ENCODE measurements at regions not wholly inside any gene's neighbourhood (a gene's known extent, or its start where the extent isn't known, plus 50 kb on each side); places are given as distances from the start of the nearest gene placed in this dataset.
"Not testable (repeated sequence)": the region's sequence is repeated elsewhere in the genome, so short reads cannot be mapped to it uniquely, and the experiment has no call there.

DNA sequence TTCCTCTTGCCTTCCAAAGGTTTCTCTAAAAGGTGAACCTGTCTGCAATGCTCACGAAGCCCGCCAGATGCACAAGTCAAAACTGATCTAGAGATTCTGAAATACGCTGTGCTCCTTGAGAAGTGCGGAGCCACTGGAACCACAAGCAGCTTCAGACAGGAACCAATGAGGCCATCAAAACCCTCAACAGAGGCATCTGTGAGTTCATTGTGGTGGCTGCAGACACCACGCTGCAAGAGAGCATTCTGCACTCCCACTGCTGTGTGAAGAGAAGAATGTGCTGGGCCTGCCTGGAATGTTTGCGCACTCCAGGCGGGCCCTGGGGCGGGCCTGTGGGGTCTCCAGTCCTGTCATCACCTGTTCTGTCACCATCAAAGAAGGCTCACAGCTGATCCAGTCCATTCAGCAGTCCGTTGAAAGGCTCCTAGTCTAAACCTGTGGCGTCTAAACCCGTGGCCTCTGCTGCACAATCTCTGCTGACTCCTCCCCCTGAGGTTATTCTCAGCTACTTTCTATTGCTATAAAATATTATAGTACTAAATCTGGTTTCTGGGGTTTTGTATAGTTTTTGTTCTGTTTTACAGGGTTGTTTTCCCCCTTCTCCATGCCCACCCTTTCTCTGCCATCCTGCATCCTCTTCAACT lies 187.4 kb downstream of the FAM72C start:
- H3K9me3 ChIP-seq; H3K27me3 ChIP-seq; DNase-seq (ENCODE audit: low spot score); H3K4me3 ChIP-seq; H3K36me3 ChIP-seq; H3K4me1 ChIP-seq; H3K27ac ChIP-seq: not testable (repeated sequence)

DNA sequence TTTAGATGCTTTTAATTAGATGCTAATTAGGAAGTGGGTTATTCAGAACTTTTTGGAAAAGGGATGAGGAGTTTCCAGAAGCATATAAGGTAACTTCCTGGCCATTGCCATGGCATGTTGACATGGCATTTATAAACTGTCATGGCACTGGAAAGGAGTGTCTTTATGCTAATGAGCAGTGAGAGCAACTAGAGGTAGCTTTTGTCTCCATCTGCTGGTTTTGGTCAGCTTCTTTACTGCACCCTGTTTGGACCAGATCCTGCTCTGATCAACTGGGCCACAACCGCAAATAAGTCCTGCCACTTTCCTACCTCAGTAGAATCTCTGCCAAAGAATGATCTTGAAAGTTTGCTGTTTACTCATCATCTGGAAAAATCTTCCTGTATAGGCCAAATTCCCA lies 193.6 kb downstream of the FAM72C start:
- not testable (repeated sequence) for H3K36me3 ChIP-seq; H3K27me3 ChIP-seq; H3K27ac ChIP-seq; H3K4me1 ChIP-seq; DNase-seq (ENCODE audit: low spot score); H3K9me3 ChIP-seq; H3K4me3 ChIP-seq

DNA sequence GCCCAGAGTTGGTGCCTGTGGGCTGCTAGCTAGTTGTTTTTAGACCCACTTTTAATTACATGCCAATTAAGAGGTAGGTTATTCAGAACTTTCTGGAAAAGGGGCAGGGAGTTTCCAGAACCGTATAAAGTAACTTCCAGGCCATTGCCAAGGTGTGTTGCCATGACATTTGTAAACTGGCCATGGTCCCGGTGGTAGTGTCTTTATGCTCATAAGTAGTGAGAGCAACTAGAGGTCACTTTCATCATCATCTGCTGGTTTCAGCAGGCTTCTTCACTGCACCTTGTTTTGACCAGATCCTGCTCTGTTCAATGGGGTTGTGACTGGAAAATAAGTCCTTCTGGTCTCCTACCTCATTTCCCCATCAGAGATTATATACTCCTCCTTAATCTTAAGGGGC lies 207.0 kb downstream of the FAM72C start:
- H3K36me3 ChIP-seq; H3K4me3 ChIP-seq; DNase-seq (ENCODE audit: low spot score); H3K9me3 ChIP-seq; H3K4me1 ChIP-seq; H3K27me3 ChIP-seq; H3K27ac ChIP-seq: not testable (repeated sequence)

DNA sequence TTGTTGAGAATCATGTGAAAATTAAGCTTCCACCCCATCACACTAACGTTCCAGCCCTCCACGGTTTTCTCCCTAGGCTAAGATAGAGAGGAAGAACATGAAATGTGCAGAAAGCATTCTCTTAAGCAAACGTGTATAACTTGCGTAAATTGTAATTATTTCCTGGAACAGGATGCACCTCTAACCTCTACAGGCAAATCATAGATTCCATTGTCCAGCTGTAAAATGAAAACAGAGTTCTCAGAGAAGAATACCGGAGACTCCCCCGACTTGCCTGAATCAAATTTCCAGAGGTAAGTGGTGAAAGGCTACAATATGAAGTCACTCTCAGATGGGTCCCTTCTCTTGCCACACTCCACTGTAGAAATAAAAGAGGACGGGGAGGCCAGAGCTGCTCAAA lies 211.4 kb downstream of the FAM72C start:
- H3K27ac ChIP-seq; H3K4me3 ChIP-seq; H3K27me3 ChIP-seq; H3K9me3 ChIP-seq; H3K36me3 ChIP-seq; DNase-seq (ENCODE audit: low spot score); H3K4me1 ChIP-seq: not testable (repeated sequence)

DNA sequence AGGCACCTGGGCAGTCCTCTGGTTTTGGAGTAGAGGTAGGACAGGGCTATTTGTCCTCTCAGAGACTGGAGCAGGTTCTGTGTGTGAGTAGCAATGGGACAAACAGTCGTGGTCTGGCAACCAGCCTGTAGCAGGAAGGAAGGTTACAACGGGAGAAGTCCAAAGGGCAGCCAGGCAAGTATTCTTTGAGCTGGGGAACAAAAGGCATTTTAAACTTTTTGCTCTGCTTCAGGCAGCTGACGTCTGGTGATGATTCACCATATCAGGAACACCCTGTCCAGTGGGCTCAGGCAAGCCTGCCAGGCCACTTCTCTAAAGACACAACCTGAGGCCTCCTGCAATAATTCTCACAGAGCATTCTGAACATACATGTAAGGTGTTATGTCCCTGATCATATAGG lies 215.8 kb downstream of the FAM72C start:
- not testable (repeated sequence) for H3K36me3 ChIP-seq; H3K27me3 ChIP-seq; H3K27ac ChIP-seq; DNase-seq (ENCODE audit: low spot score); H3K4me3 ChIP-seq; H3K9me3 ChIP-seq; H3K4me1 ChIP-seq

DNA sequence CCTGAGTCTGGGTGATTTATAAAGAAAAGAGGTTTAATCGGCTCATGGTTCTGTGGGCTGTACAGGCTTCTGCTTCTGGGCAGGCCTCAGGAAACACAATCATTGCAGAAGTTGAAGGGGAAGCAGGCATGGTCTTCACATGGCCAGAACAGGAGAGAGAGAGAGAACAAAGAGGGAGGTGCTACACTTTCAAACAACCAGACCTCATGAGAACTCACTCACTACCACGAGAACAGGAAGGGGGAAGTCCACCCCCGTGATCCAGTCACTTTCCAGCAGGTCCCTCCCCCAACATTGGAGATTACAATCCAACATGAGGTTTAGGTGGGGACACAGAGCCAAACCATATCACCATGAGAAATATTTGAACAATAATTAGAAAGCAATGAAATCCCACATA lies 222.9 kb downstream of the FAM72C start:
- H3K4me1 ChIP-seq = no peaks in the 10 kb centered on the region

DNA sequence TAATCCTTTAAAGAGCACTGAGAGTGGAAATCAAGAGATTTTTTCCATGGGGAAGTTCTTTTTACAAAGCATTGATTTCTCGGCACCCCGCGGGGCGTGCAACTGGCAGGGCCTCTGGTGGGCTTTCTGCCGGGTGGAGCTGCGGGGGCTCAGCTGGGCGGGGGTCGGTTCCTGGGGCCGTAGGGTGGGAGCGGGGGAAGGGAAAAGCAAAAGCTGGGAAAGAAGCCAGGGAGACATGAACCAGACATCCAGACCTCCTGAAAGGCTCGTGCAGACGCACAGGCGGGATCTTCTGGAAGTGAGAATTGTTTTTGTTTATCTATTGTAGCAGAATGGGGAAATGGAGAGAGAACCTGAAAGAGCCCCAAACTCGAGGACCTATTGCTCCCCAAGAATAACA lies 235.2 kb downstream of the FAM72C start:
- H3K27me3 ChIP-seq = no peaks in the 10 kb centered on the region
- TF ChIP-seq, protein P1, sequence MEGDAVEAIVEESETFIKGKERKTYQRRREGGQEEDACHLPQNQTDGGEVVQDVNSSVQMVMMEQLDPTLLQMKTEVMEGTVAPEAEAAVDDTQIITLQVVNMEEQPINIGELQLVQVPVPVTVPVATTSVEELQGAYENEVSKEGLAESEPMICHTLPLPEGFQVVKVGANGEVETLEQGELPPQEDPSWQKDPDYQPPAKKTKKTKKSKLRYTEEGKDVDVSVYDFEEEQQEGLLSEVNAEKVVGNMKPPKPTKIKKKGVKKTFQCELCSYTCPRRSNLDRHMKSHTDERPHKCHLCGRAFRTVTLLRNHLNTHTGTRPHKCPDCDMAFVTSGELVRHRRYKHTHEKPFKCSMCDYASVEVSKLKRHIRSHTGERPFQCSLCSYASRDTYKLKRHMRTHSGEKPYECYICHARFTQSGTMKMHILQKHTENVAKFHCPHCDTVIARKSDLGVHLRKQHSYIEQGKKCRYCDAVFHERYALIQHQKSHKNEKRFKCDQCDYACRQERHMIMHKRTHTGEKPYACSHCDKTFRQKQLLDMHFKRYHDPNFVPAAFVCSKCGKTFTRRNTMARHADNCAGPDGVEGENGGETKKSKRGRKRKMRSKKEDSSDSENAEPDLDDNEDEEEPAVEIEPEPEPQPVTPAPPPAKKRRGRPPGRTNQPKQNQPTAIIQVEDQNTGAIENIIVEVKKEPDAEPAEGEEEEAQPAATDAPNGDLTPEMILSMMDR (IDR thresholded peaks at IDR 0.05) = no peak
- no peaks in the 10 kb centered on the region for H3K36me3 ChIP-seq
- no peak overlapping the region for H3K27ac ChIP-seq
- no peak for DNase-seq (ENCODE audit: low spot score)
- H3K4me3 ChIP-seq = no peak overlapping the region
- H3K9me3 ChIP-seq = no peaks in the 10 kb centered on the region
- H3K4me1 ChIP-seq = no peaks in the 10 kb centered on the region

More for the DNA sequence above, 222.9 kb downstream of the FAM72C start:
- Histone ChIP-seq H3K4me3 (no peak overlapping the region), H3K36me3 (no peaks in the 10 kb centered on the region), H3K9me3 (peaks cover 0 to 11% of the 10 kb centered on the region in 2 donors), H3K27me3 (no peaks in the 10 kb centered on the region), H3K27ac (no peak overlapping the region)
- no peak for DNase-seq (ENCODE audit: low spot score)
- TF ChIP-seq, protein P1 (IDR thresholded peaks at IDR 0.05) = no peak

DNA sequence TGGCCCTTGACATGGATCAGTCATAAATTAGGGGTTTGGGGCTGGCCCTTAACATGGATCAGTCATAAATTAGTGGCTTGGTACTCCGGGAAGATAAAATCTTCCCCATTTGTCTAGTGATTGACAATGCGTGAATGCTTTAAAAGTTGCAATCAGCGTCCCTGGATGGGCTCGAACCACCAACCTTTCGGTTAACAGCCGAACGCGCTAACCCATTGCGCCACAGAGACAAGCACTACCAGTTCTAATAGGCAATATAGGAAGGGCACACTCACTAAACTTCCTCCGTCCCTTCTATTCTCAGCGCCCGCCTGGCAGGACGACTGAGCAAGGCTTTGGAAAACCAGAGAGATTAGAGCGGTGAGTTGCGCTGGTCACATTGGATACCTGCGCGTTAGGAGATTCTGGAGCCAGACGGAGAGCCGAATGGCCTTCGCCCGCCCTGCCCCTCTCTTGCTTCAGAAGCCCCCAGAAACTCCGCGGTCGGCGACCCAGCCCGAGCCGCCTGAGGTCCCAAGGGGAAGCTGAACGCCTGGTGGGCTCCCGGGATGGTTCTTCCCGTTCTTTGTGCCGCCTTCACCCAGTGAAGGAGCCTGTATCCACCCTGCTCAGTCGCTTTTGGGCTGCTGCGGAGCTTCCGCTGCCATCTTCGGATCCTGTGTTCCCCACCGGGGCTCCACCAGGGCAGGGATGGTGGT lies 235.9 kb downstream of the FAM72C start:
- no peak for DNase-seq (ENCODE audit: low spot score)
- H3K27ac ChIP-seq = no peak overlapping the region
- TF ChIP-seq, protein P1 (IDR thresholded peaks at IDR 0.05) = no peak
- no peaks in the 10 kb centered on the region for H3K9me3 ChIP-seq
- H3K27me3 ChIP-seq = no peaks in the 10 kb centered on the region
- no peak overlapping the region for H3K4me3 ChIP-seq
- H3K36me3 ChIP-seq = no peaks in the 10 kb centered on the region
- no peaks in the 10 kb centered on the region for H3K4me1 ChIP-seq

DNA sequence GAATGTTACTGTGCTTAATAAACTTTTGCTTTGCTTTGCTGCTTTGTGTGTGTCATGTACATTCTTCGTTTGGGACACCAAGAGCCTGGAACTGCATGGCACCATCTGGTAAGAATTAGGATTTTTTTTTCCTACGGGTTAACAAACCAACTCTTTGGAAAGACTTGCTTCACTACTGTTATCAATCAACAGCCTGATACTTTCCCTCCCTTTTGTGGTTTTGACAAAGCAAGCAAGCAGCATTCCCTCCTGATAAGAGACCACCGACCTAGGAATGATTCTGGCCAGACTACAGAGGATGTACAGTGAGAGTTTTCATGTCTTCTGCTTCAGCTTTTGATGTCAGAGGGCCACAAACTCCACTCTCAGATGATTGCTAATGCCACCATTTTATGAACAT lies 237.5 kb downstream of the FAM72C start:
- H3K27me3 ChIP-seq; H3K9me3 ChIP-seq; H3K36me3 ChIP-seq; DNase-seq (ENCODE audit: low spot score); H3K27ac ChIP-seq; H3K4me1 ChIP-seq; H3K4me3 ChIP-seq: not testable (repeated sequence)

DNA sequence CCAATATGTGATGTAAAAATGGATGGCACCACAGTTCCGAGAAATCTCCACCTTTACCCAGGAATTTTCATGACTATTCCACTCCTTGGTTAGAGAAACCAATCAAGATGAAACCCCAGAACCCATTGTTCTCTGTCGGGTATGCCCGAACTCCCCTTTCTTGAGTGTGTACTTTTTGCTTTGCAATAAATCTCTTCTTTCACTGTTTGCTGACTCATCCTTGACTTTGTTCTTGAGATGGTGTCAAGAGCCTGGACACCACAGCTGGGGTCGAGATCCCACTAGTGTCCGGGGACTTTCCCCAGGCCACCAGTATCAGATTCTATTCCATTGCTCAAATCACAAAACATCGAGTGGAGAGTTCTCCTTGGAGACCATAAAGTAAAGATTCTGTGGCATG lies 240.9 kb downstream of the FAM72C start:
- H3K27ac ChIP-seq; H3K9me3 ChIP-seq; DNase-seq (ENCODE audit: low spot score); H3K4me1 ChIP-seq; H3K27me3 ChIP-seq; H3K4me3 ChIP-seq; H3K36me3 ChIP-seq: not testable (repeated sequence)

DNA sequence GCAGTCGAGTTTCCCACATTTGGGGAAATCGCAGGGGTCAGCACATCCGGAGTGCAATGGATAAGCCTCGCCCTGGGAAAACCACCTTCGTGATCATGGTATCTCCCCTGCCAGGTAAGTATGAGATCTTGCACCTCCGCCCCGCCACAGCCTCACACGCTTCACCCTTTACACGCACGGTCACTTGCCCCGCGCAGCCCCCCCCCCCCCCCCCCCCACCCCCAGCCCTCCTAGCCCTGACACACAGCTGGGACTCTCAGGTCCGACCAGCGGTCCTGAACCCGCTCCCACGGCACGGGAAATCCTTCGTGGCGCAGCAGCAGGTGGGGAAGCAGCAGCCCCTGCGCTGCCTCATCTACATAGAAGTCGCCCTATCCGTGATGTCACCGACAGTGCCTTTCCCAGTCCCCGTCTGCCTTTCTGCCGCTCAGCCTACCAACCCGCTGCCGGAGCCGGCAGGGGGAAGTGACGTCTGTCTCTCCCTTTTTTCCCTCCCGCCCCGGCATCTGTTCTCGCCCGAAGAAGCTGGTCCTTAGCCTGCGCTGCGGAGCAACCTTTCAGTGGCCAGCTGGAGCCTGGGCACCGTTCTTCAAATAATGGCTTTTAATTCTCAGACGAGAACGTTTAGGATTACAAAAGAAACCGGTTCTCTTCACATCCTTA lies 242.2 kb downstream of the FAM72C start:
- DNase-seq (ENCODE audit: low spot score); H3K4me3 ChIP-seq: not testable (repeated sequence)

More for the DNA sequence above, 242.2 kb downstream of the FAM72C start:
- not testable (repeated sequence) for H3K36me3 ChIP-seq, H3K27me3 ChIP-seq, H3K4me1 ChIP-seq, H3K9me3 ChIP-seq, H3K27ac ChIP-seq

All from right atrium auricular region (tissue), 2 donors.